Activated T-cell treated with anti-CD3 and anti-CD28 coated beads, Interleukin-2, amount 50 U/mL, for 4 hours (primary cell): ENCODE measurements at regions not wholly inside any gene's neighbourhood (a gene's known extent, or its start where the extent isn't known, plus 50 kb on each side); places are given as distances from the start of the nearest gene placed in this dataset.
A peak's percentile ranks its signal among the peaks of the same experiment; 100 is the strongest.

Experiments
- ATAC-seq, 2 donors: fragments of 200-7000 bp; cut with Tn5 transposase; one replicate each; pipeline ENCODE4 v1.10.0; 2021
- DNase-seq: peaks from one replicate; pipeline ENCODE4 v3.0.0-alpha.2; 2020
- H3K27me3 Mint-ChIP-seq: one replicate; pipeline ENCODE4 v1.8.0; 2021; ENCODE audit warnings: low read depth, mixed read lengths
- H3K36me3 Mint-ChIP-seq: one replicate; pipeline ENCODE4 v1.8.0; 2022; ENCODE audit warnings: mixed read lengths; ENCODE audit not compliant: insufficient read depth
- H3K4me1 Mint-ChIP-seq: one replicate; pipeline ENCODE4 v1.8.0; 2021; ENCODE audit warnings: low read depth, mixed read lengths
- H3K4me3 Mint-ChIP-seq: one replicate; pipeline ENCODE4 v1.8.0; 2021; ENCODE audit warnings: mild to moderate bottlenecking, moderate library complexity, mixed read lengths
- H3K9me3 Mint-ChIP-seq: one replicate; pipeline ENCODE4 v1.8.0; 2021; ENCODE audit warnings: mixed read lengths

DNA sequence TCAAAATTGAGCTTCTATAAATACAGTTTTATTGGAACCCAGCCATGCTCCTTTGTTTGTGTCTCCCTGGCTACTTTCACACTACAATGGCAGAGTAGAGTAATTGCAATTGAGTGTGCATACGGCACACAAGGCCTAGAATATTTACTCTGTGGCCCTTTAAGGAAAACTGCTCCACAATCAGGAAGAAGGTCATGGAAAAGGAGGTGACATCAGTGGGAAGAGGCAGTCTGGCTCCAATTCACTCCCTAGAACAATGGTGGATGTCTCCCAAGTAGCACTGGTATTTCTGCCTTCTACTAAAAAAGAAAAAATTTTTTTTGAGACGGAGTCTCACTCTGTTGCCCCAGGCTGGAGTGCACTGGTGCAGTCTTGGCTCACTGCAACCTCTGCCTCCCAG is 51.3 kb downstream of the KRTAP19-8 start:
- no peak overlapping the region for H3K4me3 Mint-ChIP-seq
- no peaks in the 10 kb centered on the region for H3K4me1 Mint-ChIP-seq
- no peaks in the 10 kb centered on the region for H3K36me3 Mint-ChIP-seq
- DNase-seq (no peak), ATAC-seq (no peak)
- H3K9me3 Mint-ChIP-seq: no peaks in the 10 kb centered on the region
- H3K27me3 Mint-ChIP-seq: peaks cover 2% of the 10 kb centered on the region

- Mint-ChIP-seq H3K4me3 (no peak overlapping the region), H3K9me3 (no peaks in the 10 kb centered on the region), H3K27me3 (no peaks in the 10 kb centered on the region), H3K4me1 (peaks cover under 1% of the 10 kb centered on the region), H3K36me3 (no peaks in the 10 kb centered on the region)
- ATAC-seq: no peak
- DNase-seq: no peak
These were observed 53.4 kb downstream of the KRTAP19-8 start for GRCh38 chr21:30984889-30985288.

- no peak overlapping the region for H3K4me3 Mint-ChIP-seq
- H3K9me3 Mint-ChIP-seq: no peaks in the 10 kb centered on the region
- ATAC-seq (no peak), DNase-seq (no peak)
- no peaks in the 10 kb centered on the region for H3K36me3 Mint-ChIP-seq
- H3K4me1 Mint-ChIP-seq: peaks cover 14% of the 10 kb centered on the region
- no peaks in the 10 kb centered on the region for H3K27me3 Mint-ChIP-seq
These were observed 56.9 kb downstream of the KRTAP19-8 start for GRCh38 chr21:30981403-30981802.

GRCh38 chr21:30979054-30979453 is 59.2 kb downstream of the KRTAP19-8 start:
- H3K4me3 Mint-ChIP-seq: peak overlapping the region; percentile 54
- H3K4me1 Mint-ChIP-seq: peaks cover 14% of the 10 kb centered on the region
- no peaks in the 10 kb centered on the region for H3K9me3 Mint-ChIP-seq
- H3K36me3 Mint-ChIP-seq: no peaks in the 10 kb centered on the region
- no peak for DNase-seq
- ATAC-seq: no peak
- no peaks in the 10 kb centered on the region for H3K27me3 Mint-ChIP-seq

GRCh38 chr21:30964283-30964682 is 74.0 kb downstream of the KRTAP19-8 start:
- H3K9me3 Mint-ChIP-seq: no peaks in the 10 kb centered on the region
- H3K4me3 Mint-ChIP-seq: no peak overlapping the region
- peaks cover 2% of the 10 kb centered on the region for H3K27me3 Mint-ChIP-seq
- H3K36me3 Mint-ChIP-seq: no peaks in the 10 kb centered on the region
- ATAC-seq (no peak), DNase-seq (no peak)
- H3K4me1 Mint-ChIP-seq: no peaks in the 10 kb centered on the region

DNA sequence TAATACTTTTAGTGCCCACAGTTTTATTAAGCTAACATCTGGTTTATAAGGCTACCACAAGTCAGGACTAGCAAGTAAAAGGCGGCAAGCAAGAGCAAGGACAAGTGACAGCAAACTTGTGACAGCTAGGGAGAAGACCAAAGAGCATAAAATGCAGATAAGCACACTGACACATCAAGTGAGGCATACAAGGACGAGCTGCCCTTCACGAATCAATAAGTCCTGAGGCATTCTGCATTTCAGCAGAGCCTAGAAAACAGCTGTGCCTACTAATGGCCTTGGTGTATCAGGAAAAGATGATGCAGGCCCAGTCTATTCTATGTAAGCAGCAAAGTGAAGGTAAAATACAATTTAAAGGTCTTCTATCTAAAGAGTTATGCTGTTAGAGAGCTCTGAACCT is 74.8 kb downstream of the KRTAP19-8 start:
- Mint-ChIP-seq H3K27me3 (peaks cover 2% of the 10 kb centered on the region), H3K36me3 (no peaks in the 10 kb centered on the region), H3K4me3 (no peak overlapping the region), H3K4me1 (no peaks in the 10 kb centered on the region), H3K9me3 (no peaks in the 10 kb centered on the region)
- DNase-seq (no peak), ATAC-seq (no peak)

DNA sequence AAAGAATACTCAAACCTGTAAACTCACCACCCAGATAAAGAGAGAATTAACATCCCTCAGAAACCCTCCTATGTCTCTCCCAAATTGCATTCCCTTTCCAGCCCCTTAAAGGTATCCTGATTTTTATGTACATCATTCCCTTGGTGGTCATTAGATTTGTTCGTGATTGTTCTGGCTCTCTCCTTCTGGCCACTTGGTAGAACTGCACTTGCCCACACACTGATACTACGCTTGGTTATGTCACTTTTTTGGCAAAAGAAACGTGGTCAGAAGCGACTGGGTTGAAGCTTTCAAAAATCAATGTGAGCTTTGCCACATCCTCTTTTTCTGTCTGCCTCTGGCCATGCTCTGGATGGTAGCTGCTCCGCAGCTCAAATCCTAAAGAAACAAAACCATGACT is 76.3 kb downstream of the KRTAP19-8 start:
- no peak overlapping the region for H3K4me3 Mint-ChIP-seq
- peaks cover 3% of the 10 kb centered on the region for H3K27me3 Mint-ChIP-seq
- H3K36me3 Mint-ChIP-seq: no peaks in the 10 kb centered on the region
- H3K4me1 Mint-ChIP-seq: no peaks in the 10 kb centered on the region
- no peak for DNase-seq
- no peak for ATAC-seq
- no peaks in the 10 kb centered on the region for H3K9me3 Mint-ChIP-seq

DNA sequence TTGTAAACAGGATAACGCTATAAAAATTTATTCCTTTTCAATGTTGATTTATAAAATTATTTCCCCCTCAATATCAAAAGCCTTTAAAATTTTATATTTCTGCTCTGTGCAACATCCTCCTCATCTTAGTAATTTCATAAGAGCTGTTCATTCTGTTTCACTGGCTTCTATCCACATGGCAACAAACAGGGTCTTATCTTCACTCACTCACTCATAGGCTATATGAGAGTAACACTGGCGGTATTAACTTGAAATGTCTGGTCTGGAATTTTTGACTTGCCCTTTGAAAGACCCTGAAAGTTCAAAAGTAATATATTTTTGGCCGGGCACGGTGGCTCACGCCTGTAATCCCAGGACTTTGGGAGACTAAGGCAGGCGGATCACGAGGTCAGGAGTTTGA is 77.4 kb upstream of the KRTAP11-1 start:
- ATAC-seq (no peak), DNase-seq (no peak)
- H3K36me3 Mint-ChIP-seq: no peaks in the 10 kb centered on the region
- H3K27me3 Mint-ChIP-seq: peaks cover 10% of the 10 kb centered on the region
- H3K4me3 Mint-ChIP-seq: no peak overlapping the region
- no peaks in the 10 kb centered on the region for H3K4me1 Mint-ChIP-seq
- no peaks in the 10 kb centered on the region for H3K9me3 Mint-ChIP-seq

DNA sequence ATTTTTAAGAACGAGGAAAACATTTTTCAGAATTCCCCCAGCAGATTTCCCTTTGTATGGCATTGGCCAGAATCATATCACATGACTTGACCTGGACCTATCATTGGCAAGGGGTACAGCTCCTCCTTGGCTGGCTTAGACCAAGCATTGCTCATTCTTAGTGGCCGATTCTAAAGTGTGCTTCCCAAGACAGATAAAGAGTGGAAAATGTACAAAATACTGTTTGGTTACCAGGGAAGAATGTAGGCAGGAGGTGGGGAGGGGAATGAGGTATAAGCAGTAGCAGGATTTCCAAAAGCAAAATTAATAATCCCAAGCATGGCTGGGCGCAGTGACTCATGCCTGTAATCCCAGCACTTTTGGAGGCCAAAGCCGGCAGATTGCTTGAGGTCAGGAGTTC is 75.6 kb upstream of the KRTAP11-1 start:
- ATAC-seq: no peak
- no peak overlapping the region for H3K4me3 Mint-ChIP-seq
- no peak for DNase-seq
- H3K4me1 Mint-ChIP-seq: no peaks in the 10 kb centered on the region
- no peaks in the 10 kb centered on the region for H3K9me3 Mint-ChIP-seq
- H3K27me3 Mint-ChIP-seq: peaks cover 10% of the 10 kb centered on the region
- H3K36me3 Mint-ChIP-seq: no peaks in the 10 kb centered on the region

DNA sequence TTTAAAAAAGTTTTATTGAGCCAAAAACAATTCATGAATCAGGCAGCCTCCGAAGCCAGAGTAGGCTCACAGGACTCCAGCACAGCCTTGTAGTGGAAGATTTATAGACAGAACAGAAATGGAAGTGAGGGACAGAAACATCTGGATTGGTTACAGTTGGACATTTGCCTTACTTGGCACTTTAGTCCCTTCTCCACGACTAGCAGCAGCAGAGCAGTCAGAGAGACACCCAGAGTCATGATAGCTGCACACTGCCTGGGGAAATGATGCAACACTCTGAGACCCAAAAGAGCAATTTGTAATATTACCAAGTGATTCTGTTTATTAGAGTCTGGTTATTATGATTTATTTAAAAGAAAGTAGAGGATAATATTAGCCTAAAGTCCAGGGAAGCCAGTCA is 72.2 kb upstream of the KRTAP11-1 start:
- Mint-ChIP-seq H3K9me3 (no peaks in the 10 kb centered on the region), H3K4me3 (no peak overlapping the region), H3K36me3 (no peaks in the 10 kb centered on the region), H3K27me3 (peaks cover 9% of the 10 kb centered on the region), H3K4me1 (no peaks in the 10 kb centered on the region)
- ATAC-seq (no peak), DNase-seq (no peak)

DNA sequence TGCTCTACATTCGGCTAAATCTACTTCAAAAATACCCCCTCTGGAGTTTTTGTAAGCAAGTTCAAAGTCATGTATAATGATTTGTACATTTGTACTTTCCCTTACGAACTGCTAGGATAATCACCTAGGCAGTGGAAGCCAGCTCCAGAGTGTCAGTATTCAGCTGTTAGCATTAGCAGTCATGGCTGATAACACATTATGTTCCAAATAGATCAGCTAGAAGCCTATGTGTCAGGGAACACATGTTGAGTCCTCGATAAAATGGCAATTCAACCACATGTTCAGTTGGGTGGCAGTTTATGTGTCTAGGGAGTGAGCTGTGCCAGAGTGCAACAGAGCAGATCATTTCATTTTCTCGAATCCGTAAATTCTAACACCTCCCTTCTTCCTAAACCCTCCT is 65.8 kb upstream of the KRTAP11-1 start:
- no peak overlapping the region for H3K4me3 Mint-ChIP-seq
- H3K9me3 Mint-ChIP-seq: no peaks in the 10 kb centered on the region
- no peaks in the 10 kb centered on the region for H3K36me3 Mint-ChIP-seq
- no peak for DNase-seq
- H3K4me1 Mint-ChIP-seq: no peaks in the 10 kb centered on the region
- no peak for ATAC-seq
- H3K27me3 Mint-ChIP-seq: no peaks in the 10 kb centered on the region

DNA sequence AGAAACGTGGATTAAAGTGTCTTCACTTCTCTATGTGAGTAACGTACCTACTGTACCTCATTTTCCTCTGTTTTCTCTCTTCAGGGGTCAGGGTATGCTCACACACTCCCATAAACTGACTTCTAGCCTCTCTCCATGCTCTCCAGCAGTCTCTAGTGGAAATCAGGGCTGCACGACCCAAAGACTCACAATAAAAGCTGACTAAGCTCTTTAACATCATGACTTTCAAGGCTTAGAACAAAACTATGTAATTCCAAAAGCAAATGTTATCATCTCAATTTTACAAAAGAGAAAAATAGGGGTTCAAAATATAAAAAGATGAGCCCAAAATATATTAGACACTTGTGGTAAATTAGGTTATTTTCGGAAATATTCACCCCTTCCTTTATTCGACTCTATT is 62.5 kb upstream of the KRTAP11-1 start:
- Mint-ChIP-seq H3K36me3 (no peaks in the 10 kb centered on the region), H3K4me1 (no peaks in the 10 kb centered on the region), H3K9me3 (no peaks in the 10 kb centered on the region), H3K27me3 (peaks cover 2% of the 10 kb centered on the region), H3K4me3 (no peak overlapping the region)
- DNase-seq: no peak
- ATAC-seq: no peak

GRCh38 chr21:30943243-30943642 is 61.9 kb upstream of the KRTAP11-1 start:
- DNase-seq (no peak), ATAC-seq (no peak)
- Mint-ChIP-seq H3K4me1 (no peaks in the 10 kb centered on the region), H3K4me3 (no peak overlapping the region), H3K27me3 (peaks cover 2% of the 10 kb centered on the region), H3K9me3 (no peaks in the 10 kb centered on the region), H3K36me3 (no peaks in the 10 kb centered on the region)

DNA sequence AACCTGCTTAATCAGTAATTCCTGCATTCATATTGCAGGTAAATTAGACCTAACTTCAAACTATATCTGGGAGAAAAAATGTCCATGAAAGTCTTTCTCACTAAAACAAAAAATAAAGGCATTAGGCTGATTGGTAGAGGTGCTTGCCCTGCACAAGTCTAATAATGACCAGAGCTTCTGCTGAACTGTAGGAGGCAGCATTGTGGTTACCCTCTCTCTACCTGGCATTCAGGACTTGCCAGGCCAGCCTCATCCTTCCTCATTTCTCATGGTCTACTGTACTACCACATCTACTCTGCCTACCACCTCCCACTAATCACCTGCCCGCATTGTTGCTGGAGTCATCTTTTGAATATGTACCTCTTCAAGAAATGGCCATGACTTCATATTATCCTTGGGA is 60.8 kb upstream of the KRTAP11-1 start:
- Mint-ChIP-seq H3K36me3 (no peaks in the 10 kb centered on the region), H3K4me3 (no peak overlapping the region), H3K4me1 (no peaks in the 10 kb centered on the region), H3K9me3 (no peaks in the 10 kb centered on the region), H3K27me3 (peaks cover 2% of the 10 kb centered on the region)
- DNase-seq: no peak
- no peak for ATAC-seq

DNA sequence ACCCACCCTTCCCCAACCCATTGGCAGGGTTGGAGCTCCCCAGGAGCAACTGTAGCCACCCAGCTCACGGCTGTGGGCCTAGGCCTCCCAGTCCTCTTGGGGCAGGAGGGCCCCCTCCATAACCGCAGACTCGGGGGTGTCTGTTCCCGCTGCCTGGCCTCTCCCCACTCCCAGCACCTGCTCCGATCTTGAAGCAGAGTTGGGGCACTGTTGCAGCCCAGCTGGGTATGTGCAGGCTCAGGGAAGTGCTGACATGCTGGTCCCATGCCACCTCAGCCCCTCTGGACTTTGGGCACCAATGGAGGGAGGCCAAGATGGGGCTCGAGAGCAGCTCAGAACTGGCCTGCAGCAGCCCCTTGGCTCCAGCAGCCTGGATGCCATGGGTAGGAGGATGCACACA is 54.8 kb upstream of the KRTAP11-1 start:
- no peaks in the 10 kb centered on the region for H3K36me3 Mint-ChIP-seq
- H3K27me3 Mint-ChIP-seq: peaks cover 2% of the 10 kb centered on the region
- ATAC-seq (no peak), DNase-seq (no peak)
- no peaks in the 10 kb centered on the region for H3K4me1 Mint-ChIP-seq
- no peak overlapping the region for H3K4me3 Mint-ChIP-seq
- no peaks in the 10 kb centered on the region for H3K9me3 Mint-ChIP-seq

DNA sequence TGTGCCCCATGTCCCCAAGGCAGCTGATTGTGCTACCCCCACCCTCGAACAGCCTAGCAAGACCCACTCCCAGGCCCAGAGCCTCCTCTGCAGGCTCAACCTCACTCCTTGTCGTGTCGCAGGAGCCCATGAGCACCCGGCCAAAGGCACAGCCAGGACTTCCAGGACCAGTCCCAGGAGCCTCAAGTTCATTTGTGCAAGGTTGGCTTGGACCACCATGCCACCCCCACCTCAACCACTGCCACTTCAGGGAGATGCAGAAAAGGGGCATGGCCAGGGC is 54.4 kb upstream of the KRTAP11-1 start:
- Mint-ChIP-seq H3K4me3 (no peak overlapping the region), H3K36me3 (no peaks in the 10 kb centered on the region), H3K27me3 (peaks cover 2% of the 10 kb centered on the region), H3K9me3 (no peaks in the 10 kb centered on the region), H3K4me1 (no peaks in the 10 kb centered on the region)
- DNase-seq (no peak), ATAC-seq (no peak)
